ENCODE measurements at regions not wholly inside any gene's neighbourhood (a gene's known extent, or its start where the extent isn't known, plus 50 kb on each side); places are given as distances from the start of the nearest gene placed in this dataset.
A peak's percentile ranks its signal among the peaks of the same experiment; 100 is the strongest.

GRCh38 chr11:134995741-134996140 lies 583.7 kb upstream of the B3GAT1 start:
- H3K27me3 Mint-ChIP-seq (ENCODE audit: low read depth), result no peaks in the 10 kb centered on the region
- no peaks in the 10 kb centered on the region for H3K9me3 Mint-ChIP-seq
- Histone ChIP-seq H4K91ac (ENCODE audit: insufficient read length, low read depth, low read length) (no peak overlapping the region), H2AFZ (ENCODE audit: low read length) (no peak overlapping the region), H3K4me1 (ENCODE audit: insufficient read depth, low read length) (peaks cover 12% of the 10 kb centered on the region), H3K79me2 (ENCODE audit: insufficient read depth, low read length) (no peaks in the 10 kb centered on the region), H3T11ph (ENCODE audit: low read length) (no peak overlapping the region), H2AK5ac (ENCODE audit: insufficient read length, low read length) (no peak overlapping the region), H2BK20ac (ENCODE audit: low read depth, low read length, poor library complexity, severe bottlenecking) (no peak overlapping the region), H3K23ac (ENCODE audit: insufficient read length, low read depth, low read length) (no peak overlapping the region), H3K4me2 (ENCODE audit: insufficient read depth, insufficient read length, low read length) (no peak overlapping the region), H2BK120ac (ENCODE audit: low read depth, low read length, poor library complexity, severe bottlenecking) (no peak overlapping the region), H3K18ac (ENCODE audit: insufficient read length, low read depth, low read length) (no peak overlapping the region), H4K8ac (replicated peaks; ENCODE audit: insufficient read length, low read depth, low read length) (no peak overlapping the region), H3K23me2 (ENCODE audit: insufficient read length, low read depth, low read length, poor library complexity, severe bottlenecking) (no peaks in the 10 kb centered on the region), H3K27me3 (ENCODE audit: insufficient read depth, low read length) (no peaks in the 10 kb centered on the region), H4K5ac (ENCODE audit: insufficient read length, low read depth, low read length) (no peak overlapping the region), H2BK12ac (ENCODE audit: insufficient read length, low read depth, low read length) (no peak overlapping the region), H3K56ac (ENCODE audit: insufficient read length, low read depth, low read length) (no peak overlapping the region), H3K79me1 (ENCODE audit: insufficient read depth, low read depth, low read length, poor library complexity, severe bottlenecking) (no peaks in the 10 kb centered on the region), H3K9me3 (ENCODE audit: control insufficient read depth, low read depth, low read length) (no peaks in the 10 kb centered on the region), H3K27ac (ENCODE audit: insufficient read length, low read depth, low read length) (no peak overlapping the region), H2BK15ac (ENCODE audit: low read depth, low read length) (no peak overlapping the region), H3K14ac (ENCODE audit: insufficient read depth, low read length) (no peak overlapping the region), H4K20me1 (ENCODE audit: control insufficient read depth, insufficient read depth, insufficient read length) (no peaks in the 10 kb centered on the region), H3K9ac (ENCODE audit: extremely low read depth, insufficient read length, low read length) (no peak overlapping the region), H2BK5ac (ENCODE audit: insufficient read length, low read length) (no peak overlapping the region), H3K4ac (ENCODE audit: low read depth, low read length) (no peak overlapping the region)
- peaks cover 76 to 82% of the 10 kb centered on the region in 2 experiments for H3K4me1 Mint-ChIP-seq
- H3K27ac Mint-ChIP-seq, result peak overlapping the region; percentile 87 to 98 (median 90); a peak in 6 of 7 replicates
- TF ChIP-seq, protein P1, sequence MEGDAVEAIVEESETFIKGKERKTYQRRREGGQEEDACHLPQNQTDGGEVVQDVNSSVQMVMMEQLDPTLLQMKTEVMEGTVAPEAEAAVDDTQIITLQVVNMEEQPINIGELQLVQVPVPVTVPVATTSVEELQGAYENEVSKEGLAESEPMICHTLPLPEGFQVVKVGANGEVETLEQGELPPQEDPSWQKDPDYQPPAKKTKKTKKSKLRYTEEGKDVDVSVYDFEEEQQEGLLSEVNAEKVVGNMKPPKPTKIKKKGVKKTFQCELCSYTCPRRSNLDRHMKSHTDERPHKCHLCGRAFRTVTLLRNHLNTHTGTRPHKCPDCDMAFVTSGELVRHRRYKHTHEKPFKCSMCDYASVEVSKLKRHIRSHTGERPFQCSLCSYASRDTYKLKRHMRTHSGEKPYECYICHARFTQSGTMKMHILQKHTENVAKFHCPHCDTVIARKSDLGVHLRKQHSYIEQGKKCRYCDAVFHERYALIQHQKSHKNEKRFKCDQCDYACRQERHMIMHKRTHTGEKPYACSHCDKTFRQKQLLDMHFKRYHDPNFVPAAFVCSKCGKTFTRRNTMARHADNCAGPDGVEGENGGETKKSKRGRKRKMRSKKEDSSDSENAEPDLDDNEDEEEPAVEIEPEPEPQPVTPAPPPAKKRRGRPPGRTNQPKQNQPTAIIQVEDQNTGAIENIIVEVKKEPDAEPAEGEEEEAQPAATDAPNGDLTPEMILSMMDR (conservative IDR thresholded peaks at IDR 0.05), result no peak
- DNase-seq, result no peak
- no CpG with 5 or more reads among the region's 5 CpGs for WGBS (ENCODE audit: extremely low coverage, insufficient read length, low lambda C conversion rate)
- no peaks in the 10 kb centered on the region for H3K36me3 Mint-ChIP-seq (ENCODE audit: insufficient read depth in 1 of 3, low read depth in 3 of 3)
- H3K4me3 Mint-ChIP-seq, result no peak overlapping the region
